Testis (tissue), 2 donors: ENCODE measurements at regions not wholly inside any gene's neighbourhood (a gene's known extent, or its start where the extent isn't known, plus 50 kb on each side); places are given as distances from the start of the nearest gene placed in this dataset.

Experiments
- POLR2A ChIP-seq: fragments of 450-650 bp; IDR thresholded peaks from one replicate; pipeline ENCODE4 v1.6.1; 2017; ENCODE audit warnings: antibody characterized with exemption, mild to moderate bottlenecking, moderate library complexity
- TF ChIP-seq, protein P1 (sequence below), 3 experiments: fragments of 450-650 bp in 2 of 3; fragments of 200-600 bp in 1 of 3; sonication (generic) in 1 of 3; IDR thresholded peaks; one replicate each; pipeline ENCODE4 v1.5.1; 2016 to 2019; ENCODE audit warnings: antibody characterized with exemption in 3 of 3, mild to moderate bottlenecking in 2 of 3, moderate library complexity in 1 of 3

DNA sequence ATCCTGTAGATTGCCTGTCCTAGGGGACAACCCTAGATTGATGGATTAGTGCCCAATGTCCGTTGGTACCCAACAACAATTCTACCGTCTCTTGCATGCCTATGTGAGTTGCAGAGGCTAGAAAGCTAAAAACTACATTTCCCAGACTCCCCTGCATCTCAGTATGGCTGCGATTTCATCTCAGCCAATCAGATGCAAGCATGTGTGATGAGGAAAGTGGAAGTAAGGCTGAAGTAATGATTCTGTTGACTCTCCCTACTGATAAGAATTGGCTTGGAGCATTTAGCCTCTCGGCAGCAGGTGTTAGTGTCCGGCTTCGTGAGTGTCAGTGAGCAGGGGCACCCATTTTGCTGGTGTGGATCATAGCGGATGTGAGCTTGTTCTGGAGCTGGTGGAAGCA lies 171.9 kb downstream of the FGFR2 start:
- TF ChIP-seq, protein P1, sequence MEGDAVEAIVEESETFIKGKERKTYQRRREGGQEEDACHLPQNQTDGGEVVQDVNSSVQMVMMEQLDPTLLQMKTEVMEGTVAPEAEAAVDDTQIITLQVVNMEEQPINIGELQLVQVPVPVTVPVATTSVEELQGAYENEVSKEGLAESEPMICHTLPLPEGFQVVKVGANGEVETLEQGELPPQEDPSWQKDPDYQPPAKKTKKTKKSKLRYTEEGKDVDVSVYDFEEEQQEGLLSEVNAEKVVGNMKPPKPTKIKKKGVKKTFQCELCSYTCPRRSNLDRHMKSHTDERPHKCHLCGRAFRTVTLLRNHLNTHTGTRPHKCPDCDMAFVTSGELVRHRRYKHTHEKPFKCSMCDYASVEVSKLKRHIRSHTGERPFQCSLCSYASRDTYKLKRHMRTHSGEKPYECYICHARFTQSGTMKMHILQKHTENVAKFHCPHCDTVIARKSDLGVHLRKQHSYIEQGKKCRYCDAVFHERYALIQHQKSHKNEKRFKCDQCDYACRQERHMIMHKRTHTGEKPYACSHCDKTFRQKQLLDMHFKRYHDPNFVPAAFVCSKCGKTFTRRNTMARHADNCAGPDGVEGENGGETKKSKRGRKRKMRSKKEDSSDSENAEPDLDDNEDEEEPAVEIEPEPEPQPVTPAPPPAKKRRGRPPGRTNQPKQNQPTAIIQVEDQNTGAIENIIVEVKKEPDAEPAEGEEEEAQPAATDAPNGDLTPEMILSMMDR (IDR thresholded peaks at IDR 0.05): no peak
- TF ChIP-seq POLR2A: no peak
